Fibroblast of skin of back (primary cell): ENCODE measurements at regions not wholly inside any gene's neighbourhood (a gene's known extent, or its start where the extent isn't known, plus 50 kb on each side); places are given as distances from the start of the nearest gene placed in this dataset.

Experiments
- DNase-seq: peaks from one replicate; pipeline ENCODE4 v3.0.0-alpha.2; 2013

DNA sequence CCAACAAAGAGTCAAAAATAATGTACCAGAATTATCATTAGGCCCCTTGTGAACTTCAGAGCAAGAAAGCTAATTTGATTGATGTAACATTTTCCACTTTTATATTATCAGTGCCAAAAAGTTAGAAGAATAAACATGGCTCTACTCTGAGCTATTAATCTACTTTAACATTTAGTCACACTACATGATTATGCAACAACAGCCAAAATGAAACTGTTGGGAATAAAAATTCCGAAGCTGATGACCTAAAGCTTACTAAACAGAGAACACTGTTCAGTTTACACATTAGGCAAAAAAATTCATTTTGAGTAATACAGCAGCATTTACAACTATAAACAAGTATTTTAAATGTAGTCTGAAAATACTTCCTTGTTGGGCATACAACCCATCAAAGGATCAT lies 1134.1 kb downstream of the EPHA3 start:
- DNase-seq = no peak

DNA sequence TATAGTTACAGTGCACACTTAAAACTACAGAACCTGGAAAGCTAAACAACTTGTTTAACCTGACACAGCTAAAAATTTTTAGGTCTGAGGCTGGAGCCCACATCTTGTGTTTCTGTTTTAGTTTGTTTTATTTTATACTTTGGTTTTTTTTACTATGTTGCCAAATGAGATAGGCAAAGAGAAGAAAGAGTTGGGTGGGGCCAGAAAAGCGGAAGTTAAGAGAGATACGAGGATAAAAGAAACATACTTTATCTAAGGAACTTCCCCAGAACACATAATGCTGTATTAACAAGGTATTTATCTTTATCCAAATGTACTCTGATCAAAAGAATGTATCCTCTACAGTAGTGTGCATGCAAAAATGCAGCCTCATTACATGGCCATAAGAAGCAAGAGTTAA lies 1145.7 kb downstream of the EPHA3 start:
- no peak for DNase-seq

DNA sequence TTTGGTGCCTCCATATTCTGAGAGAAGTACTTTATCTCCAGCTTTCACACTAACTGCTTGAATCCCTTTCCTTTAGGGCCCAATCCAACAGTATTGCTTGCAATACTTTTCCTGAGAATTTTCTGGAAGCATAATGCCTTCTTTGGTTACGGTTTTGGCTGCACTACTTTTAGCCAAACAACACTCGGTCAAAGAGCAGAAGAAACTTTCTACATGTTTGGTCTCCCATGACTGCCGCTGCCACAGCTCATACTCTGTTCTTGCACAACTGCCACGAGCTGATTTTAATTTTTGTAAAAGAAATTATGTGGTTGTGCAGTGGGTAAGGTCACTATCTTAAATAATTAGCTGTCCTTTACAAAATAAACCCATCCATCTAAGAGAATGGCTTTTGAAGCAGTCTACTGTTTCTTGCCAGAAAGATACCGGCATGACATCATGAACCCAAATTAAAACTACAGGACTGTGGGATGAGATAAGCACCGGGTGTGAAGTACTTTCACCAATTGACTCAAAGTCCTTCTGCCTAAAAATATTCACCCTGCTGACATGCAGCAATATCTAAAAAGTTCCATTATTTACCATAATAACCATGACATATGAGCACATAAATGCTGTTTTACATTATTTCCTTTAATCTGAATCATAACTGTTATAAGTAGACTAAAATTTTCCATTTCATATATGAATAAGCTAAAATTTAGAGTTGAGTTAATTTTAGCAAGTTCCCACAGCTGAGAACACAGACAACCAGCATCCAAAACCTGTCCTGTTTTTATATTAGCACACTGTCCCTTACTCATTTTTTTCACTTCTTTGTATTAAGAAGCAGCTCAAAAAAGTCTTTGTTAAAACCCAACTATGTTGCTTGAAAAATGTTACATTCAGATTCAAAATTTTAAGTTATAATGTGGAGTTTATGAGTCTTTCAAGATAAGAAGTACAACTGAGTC lies 1154.3 kb downstream of the EPHA3 start:
- DNase-seq = no peak
